ENCODE measurements at regions not wholly inside any gene's neighbourhood (a gene's known extent, or its start where the extent isn't known, plus 50 kb on each side); places are given as distances from the start of the nearest gene placed in this dataset.
A peak's percentile ranks its signal among the peaks of the same experiment; 100 is the strongest.

- DNase-seq (ENCODE audit: extremely low spot score), result no peak
- 45% methylated on average over 8 of the region's 8 CpGs for WGBS
- H3K27ac ChIP-seq (replicated peaks in 1 of 4), result no peak overlapping the region
- H3K4me1 ChIP-seq, result no peaks in the 10 kb centered on the region
- H3K9me3 ChIP-seq, result no peaks in the 10 kb centered on the region
- intact Hi-C loops (cut with DNase I), result no loop called here
- no peak overlapping the region for H3K4me3 ChIP-seq
- no peaks in the 10 kb centered on the region for H3K36me3 ChIP-seq
- TF ChIP-seq CTCF (IDR thresholded peaks at IDR 0.05), result no peak
- TF ChIP-seq POLR2AphosphoS5 (IDR thresholded peaks at IDR 0.05), result no peak
- TF ChIP-seq EP300 (IDR thresholded peaks at IDR 0.05), result no peak
- no peaks in the 10 kb centered on the region for H3K27me3 ChIP-seq
Observed at GRCh38 chr2:4527416-4527815, 824.0 kb downstream of the DCDC2C start.

GRCh38 chr2:4528246-4528645 lies 824.9 kb downstream of the DCDC2C start:
- TF ChIP-seq EP300 (IDR thresholded peaks at IDR 0.05), result no peak
- no peak for TF ChIP-seq CTCF (IDR thresholded peaks at IDR 0.05)
- TF ChIP-seq POLR2A (IDR thresholded peaks at IDR 0.05; ENCODE audit: low read depth), result no peak
- no peak for TF ChIP-seq POLR2AphosphoS5 (IDR thresholded peaks at IDR 0.05)
- intact Hi-C loops (cut with DNase I), result no loop called here
- no peak for DNase-seq (ENCODE audit: extremely low spot score)
- H3K36me3 ChIP-seq, result no peaks in the 10 kb centered on the region
- H3K27ac ChIP-seq (replicated peaks in 1 of 4), result no peak overlapping the region
- H3K27me3 ChIP-seq, result no peaks in the 10 kb centered on the region
- no peaks in the 10 kb centered on the region for H3K4me1 ChIP-seq
- no peak overlapping the region for H3K4me3 ChIP-seq
- no peaks in the 10 kb centered on the region for H3K9me3 ChIP-seq

GRCh38 chr2:4528773-4529172 lies 825.4 kb downstream of the DCDC2C start:
- Histone ChIP-seq H3K27me3 (no peaks in the 10 kb centered on the region), H3K36me3 (no peaks in the 10 kb centered on the region), H3K27ac (replicated peaks in 1 of 4) (no peak overlapping the region), H3K9me3 (no peaks in the 10 kb centered on the region), H3K4me3 (no peak overlapping the region), H3K4me1 (no peaks in the 10 kb centered on the region)
- TF ChIP-seq EP300 (IDR thresholded peaks at IDR 0.05) (no peak), POLR2AphosphoS5 (IDR thresholded peaks at IDR 0.05) (no peak), CTCF (IDR thresholded peaks at IDR 0.05) (no peak), POLR2A (IDR thresholded peaks at IDR 0.05; ENCODE audit: low read depth) (no peak)
- WGBS, result 78% methylated on average over 3 of the region's 3 CpGs
- peak; percentile 66 for DNase-seq (ENCODE audit: extremely low spot score)
- intact Hi-C loops (cut with DNase I), result no loop called here

- 80% methylated on average over 1 of the region's 1 CpG for WGBS
- Histone ChIP-seq H3K27me3 (no peaks in the 10 kb centered on the region), H3K9me3 (no peaks in the 10 kb centered on the region), H3K4me1 (no peaks in the 10 kb centered on the region), H3K4me3 (no peak overlapping the region), H3K27ac (replicated peaks in 1 of 4) (no peak overlapping the region), H3K36me3 (no peaks in the 10 kb centered on the region)
- TF ChIP-seq POLR2AphosphoS5 (IDR thresholded peaks at IDR 0.05), result no peak
- TF ChIP-seq POLR2A (IDR thresholded peaks at IDR 0.05; ENCODE audit: low read depth), result no peak
- TF ChIP-seq CTCF (IDR thresholded peaks at IDR 0.05), result no peak
- no peak for TF ChIP-seq EP300 (IDR thresholded peaks at IDR 0.05)
- intact Hi-C loops (cut with DNase I), result no loop called here
- peak; percentile 83 for DNase-seq (ENCODE audit: extremely low spot score)
Observed at GRCh38 chr2:4529738-4530137, 826.4 kb downstream of the DCDC2C start.

- intact Hi-C loops (cut with DNase I), result no loop called here
- 83% methylated on average over 9 of the region's 9 CpGs for WGBS
- no peak overlapping the region for H3K4me3 ChIP-seq
- H3K4me1 ChIP-seq, result no peaks in the 10 kb centered on the region
- H3K27me3 ChIP-seq, result no peaks in the 10 kb centered on the region
- TF ChIP-seq CTCF (IDR thresholded peaks at IDR 0.05) (no peak), EP300 (IDR thresholded peaks at IDR 0.05) (no peak), POLR2AphosphoS5 (IDR thresholded peaks at IDR 0.05) (no peak), POLR2A (IDR thresholded peaks at IDR 0.05; ENCODE audit: low read depth) (no peak)
- H3K9me3 ChIP-seq, result no peaks in the 10 kb centered on the region
- H3K27ac ChIP-seq (replicated peaks in 1 of 4), result no peak overlapping the region
- peak; percentile 60 for DNase-seq (ENCODE audit: extremely low spot score)
- H3K36me3 ChIP-seq, result no peaks in the 10 kb centered on the region
Observed at GRCh38 chr2:4530231-4530630, 826.9 kb downstream of the DCDC2C start.
